ENCODE measurements at regions not wholly inside any gene's neighbourhood (a gene's known extent, or its start where the extent isn't known, plus 50 kb on each side); places are given as distances from the start of the nearest gene placed in this dataset.

DNA sequence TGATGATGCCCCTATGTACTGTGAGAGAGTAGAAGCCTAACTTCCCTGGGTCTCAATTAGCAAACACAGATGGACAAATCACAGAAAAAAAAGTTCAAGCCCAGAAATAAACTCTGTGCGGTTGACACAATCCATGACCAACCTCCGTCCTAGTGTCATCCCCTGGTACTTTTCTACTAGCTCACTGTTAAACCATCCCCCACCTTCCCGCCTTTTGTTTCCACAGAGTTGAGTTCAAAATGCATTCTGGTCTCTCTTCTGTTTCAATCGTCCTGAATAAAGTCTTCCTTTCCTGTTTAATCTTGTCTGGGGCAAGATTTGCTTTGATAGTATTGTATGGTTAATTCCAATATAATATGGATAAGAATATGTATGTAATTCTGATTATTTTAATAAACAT, 199.9 kb downstream of the SLC6A15 start:
- 93% methylated on average over 2 of the region's 4 CpGs; no CpG with 5 or more reads in 1 of the 2 experiments for WGBS, 2 experiments (ENCODE audit: insufficient coverage in 2 of 2)
- H3K9me3 ChIP-seq (ENCODE audit: control insufficient read depth, low read length) = no peaks in the 10 kb centered on the region
- H3K4me3 ChIP-seq (ENCODE audit: extremely low read depth, insufficient read depth, low read length, poor library complexity, severe bottlenecking) = no peak overlapping the region
- no peaks in the 10 kb centered on the region for H3K4me1 ChIP-seq (ENCODE audit: control insufficient read depth, insufficient read depth, low read length, poor library complexity, severe bottlenecking)
- H3K36me3 ChIP-seq (ENCODE audit: control insufficient read depth, insufficient read depth, low read length) = no peaks in the 10 kb centered on the region
- H3K27ac ChIP-seq (ENCODE audit: low read depth, low read length, severe bottlenecking) = no peak overlapping the region

DNA sequence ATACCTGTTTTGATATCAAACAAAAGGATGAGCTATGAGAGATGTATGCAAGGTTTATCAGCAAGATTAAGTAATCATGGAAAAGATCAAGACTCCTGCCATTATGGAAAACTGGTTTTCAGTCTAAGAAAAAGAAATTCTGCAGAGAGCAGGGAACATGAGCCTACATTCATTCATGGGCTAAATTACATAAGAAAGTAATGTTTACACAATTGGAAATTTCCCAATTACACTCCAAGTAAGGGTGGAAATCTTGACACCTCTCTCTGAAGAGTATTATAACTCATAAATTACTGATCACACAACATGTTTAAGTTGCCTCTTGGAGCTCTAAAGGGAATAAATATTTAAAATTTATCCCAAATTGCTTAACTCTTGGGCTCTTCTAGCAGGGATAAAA, 206.2 kb downstream of the SLC6A15 start:
- Histone ChIP-seq H3K9me3 (ENCODE audit: control insufficient read depth, low read length) (no peaks in the 10 kb centered on the region), H3K36me3 (ENCODE audit: control insufficient read depth, insufficient read depth, low read length) (no peaks in the 10 kb centered on the region), H3K4me1 (ENCODE audit: control insufficient read depth, insufficient read depth, low read length, poor library complexity, severe bottlenecking) (no peaks in the 10 kb centered on the region), H3K4me3 (ENCODE audit: extremely low read depth, insufficient read depth, low read length, poor library complexity, severe bottlenecking) (no peak overlapping the region), H3K27ac (ENCODE audit: low read depth, low read length, severe bottlenecking) (no peak overlapping the region)

DNA sequence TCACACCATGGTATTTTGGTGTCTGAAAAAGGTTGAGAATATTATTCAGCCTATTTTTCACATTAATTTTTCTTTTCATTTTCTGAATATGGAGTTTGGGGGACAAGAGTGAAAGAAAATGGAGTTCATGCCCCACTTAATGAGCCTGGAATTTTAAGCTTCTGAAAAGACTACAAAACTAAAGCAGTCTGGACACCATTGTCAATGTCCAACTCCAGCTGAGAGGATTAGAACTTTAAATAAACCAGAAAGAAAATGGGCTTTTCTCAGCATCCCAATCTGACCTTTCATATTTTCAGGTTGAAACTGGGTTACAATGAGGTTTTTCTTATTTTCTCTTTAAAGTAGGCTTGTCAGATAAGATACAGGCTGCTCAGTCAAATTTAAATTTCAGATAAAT, 207.7 kb downstream of the SLC6A15 start:
- Histone ChIP-seq H3K36me3 (ENCODE audit: control insufficient read depth, insufficient read depth, low read length) (no peaks in the 10 kb centered on the region), H3K9me3 (ENCODE audit: control insufficient read depth, low read length) (no peaks in the 10 kb centered on the region), H3K4me1 (ENCODE audit: control insufficient read depth, insufficient read depth, low read length, poor library complexity, severe bottlenecking) (no peaks in the 10 kb centered on the region), H3K27ac (ENCODE audit: low read depth, low read length, severe bottlenecking) (no peak overlapping the region), H3K4me3 (ENCODE audit: extremely low read depth, insufficient read depth, low read length, poor library complexity, severe bottlenecking) (no peak overlapping the region)

DNA sequence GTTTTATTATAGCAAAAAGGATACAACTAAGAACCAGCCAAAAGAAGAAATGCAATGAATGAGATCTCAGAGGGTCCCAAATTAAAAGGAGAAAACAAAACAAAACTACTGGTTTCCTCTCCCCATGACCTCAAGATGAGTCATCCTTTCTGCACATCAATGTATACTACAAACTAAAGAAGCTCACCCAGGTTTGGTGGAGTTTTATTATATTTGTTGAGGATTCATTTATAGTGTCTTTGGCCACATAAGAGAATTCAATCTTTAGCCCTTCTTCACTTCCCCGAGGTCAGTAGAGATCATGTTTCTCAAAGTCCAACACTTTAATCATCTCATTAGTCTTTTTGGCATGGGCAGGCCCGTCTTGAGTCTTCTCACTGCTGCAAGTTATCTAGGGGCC, 210.6 kb downstream of the SLC6A15 start:
- H3K27ac ChIP-seq (ENCODE audit: low read depth, low read length, severe bottlenecking) = no peak overlapping the region
- no peak overlapping the region for H3K4me3 ChIP-seq (ENCODE audit: extremely low read depth, insufficient read depth, low read length, poor library complexity, severe bottlenecking)
- no peaks in the 10 kb centered on the region for H3K4me1 ChIP-seq (ENCODE audit: control insufficient read depth, insufficient read depth, low read length, poor library complexity, severe bottlenecking)
- H3K36me3 ChIP-seq (ENCODE audit: control insufficient read depth, insufficient read depth, low read length) = no peaks in the 10 kb centered on the region
- H3K9me3 ChIP-seq (ENCODE audit: control insufficient read depth, low read length) = no peaks in the 10 kb centered on the region
- WGBS, 2 experiments (ENCODE audit: insufficient coverage in 2 of 2) = 80 to 92% methylated on average over 1 to 2 of the region's 2 CpGs

DNA sequence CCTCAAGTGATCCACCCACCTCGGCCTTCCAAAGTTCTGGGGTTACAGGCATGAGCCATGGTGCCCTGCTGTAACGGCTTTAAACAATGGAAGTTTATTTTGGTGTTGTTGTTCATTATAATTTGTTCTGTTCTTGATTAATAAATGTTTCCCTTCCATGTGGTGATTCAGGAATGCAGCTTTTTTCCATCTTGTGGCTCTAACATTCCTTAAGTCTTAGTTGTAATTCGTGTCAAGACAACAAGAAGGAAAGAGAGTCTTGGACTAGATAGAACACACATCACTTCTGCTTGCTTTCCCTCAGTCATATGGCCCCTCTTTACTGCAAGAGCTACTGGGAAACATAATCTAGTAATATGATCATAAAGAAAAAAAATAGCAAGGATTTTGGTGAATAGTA, 211.6 kb downstream of the SLC6A15 start:
- Histone ChIP-seq H3K9me3 (ENCODE audit: control insufficient read depth, low read length) (no peaks in the 10 kb centered on the region), H3K27ac (ENCODE audit: low read depth, low read length, severe bottlenecking) (no peak overlapping the region), H3K36me3 (ENCODE audit: control insufficient read depth, insufficient read depth, low read length) (no peaks in the 10 kb centered on the region), H3K4me1 (ENCODE audit: control insufficient read depth, insufficient read depth, low read length, poor library complexity, severe bottlenecking) (no peaks in the 10 kb centered on the region), H3K4me3 (ENCODE audit: extremely low read depth, insufficient read depth, low read length, poor library complexity, severe bottlenecking) (no peak overlapping the region)
- 86 to 100% methylated on average over 1 of the region's 3 CpGs for WGBS, 2 experiments (ENCODE audit: insufficient coverage in 2 of 2)

DNA sequence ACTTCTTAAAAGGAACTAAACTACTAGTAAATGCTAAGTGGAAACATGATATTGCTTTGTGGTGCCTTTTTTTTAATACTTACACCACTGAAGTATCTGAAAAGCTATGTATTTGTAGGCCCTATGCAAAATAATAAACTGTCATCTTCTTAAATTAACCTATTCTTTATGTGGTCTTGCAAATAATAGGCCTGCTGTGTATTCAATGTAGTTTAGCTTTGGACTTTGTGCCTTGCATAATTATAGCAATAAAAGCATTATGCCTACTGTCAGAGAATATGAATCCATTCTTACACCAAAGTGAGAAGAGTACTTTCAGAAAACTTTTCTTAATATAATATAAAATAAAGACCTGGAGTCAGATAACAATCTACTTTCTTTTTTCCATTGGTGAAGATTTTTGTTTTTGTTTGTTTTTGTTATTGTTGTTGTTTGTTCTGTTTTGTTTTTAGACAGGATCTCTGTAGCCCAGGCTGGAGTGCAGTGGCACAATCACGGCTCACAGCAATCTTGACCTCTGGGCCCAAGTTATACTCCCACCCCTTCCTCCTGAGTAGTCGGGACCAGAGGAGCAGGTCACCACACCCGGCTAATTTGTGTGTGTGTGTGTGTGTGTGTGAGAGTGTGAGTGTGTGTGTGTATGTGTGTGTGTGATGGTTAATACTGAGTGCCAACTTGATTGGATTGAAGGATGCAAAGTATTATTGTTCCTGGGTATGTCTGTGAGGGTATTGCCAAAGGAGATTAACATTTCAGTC, 213.8 kb downstream of the SLC6A15 start:
- 89% methylated on average over 2 of the region's 3 CpGs; no CpG with 5 or more reads in 1 of the 2 experiments for WGBS, 2 experiments (ENCODE audit: insufficient coverage in 2 of 2)
- Histone ChIP-seq H3K27ac (ENCODE audit: low read depth, low read length, severe bottlenecking) (no peak overlapping the region), H3K4me3 (ENCODE audit: extremely low read depth, insufficient read depth, low read length, poor library complexity, severe bottlenecking) (no peak overlapping the region), H3K9me3 (ENCODE audit: control insufficient read depth, low read length) (no peaks in the 10 kb centered on the region), H3K4me1 (ENCODE audit: control insufficient read depth, insufficient read depth, low read length, poor library complexity, severe bottlenecking) (no peaks in the 10 kb centered on the region), H3K36me3 (ENCODE audit: control insufficient read depth, insufficient read depth, low read length) (no peaks in the 10 kb centered on the region)

DNA sequence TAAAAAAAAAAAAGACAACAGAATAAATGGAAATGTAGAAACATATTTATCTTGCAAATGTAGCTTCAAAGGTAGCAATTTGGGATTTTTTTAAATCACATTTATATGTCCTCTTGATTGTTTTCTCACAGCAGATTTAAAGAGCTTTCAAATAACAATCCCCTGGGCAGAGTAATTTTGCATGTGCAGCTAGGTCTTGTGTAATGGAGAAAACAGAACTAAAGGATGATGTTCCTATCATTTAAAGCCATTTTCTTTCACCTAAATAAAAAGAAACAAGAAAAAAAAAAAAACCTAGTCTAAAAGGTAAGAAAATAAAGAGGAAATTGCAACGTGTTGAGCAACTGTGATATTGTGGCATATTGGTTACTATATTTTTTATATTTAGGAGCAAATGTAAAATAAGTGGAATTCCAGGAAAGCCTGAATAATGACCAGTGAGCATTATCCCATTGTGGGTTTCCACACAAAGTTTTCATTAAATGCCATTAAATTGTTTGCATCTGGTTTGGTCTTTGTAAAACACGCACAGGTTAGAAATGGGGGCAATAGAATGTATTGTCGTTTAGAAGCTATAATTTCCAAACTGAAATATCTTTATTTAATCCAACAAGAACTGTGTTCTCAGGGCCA, 215.6 kb downstream of the SLC6A15 start:
- Histone ChIP-seq H3K9me3 (ENCODE audit: control insufficient read depth, low read length) (no peaks in the 10 kb centered on the region), H3K4me3 (ENCODE audit: extremely low read depth, insufficient read depth, low read length, poor library complexity, severe bottlenecking) (no peak overlapping the region), H3K36me3 (ENCODE audit: control insufficient read depth, insufficient read depth, low read length) (no peaks in the 10 kb centered on the region), H3K4me1 (ENCODE audit: control insufficient read depth, insufficient read depth, low read length, poor library complexity, severe bottlenecking) (no peaks in the 10 kb centered on the region), H3K27ac (ENCODE audit: low read depth, low read length, severe bottlenecking) (no peak overlapping the region)
- WGBS, 2 experiments (ENCODE audit: insufficient coverage in 2 of 2) = no CpG with 5 or more reads among the region's 3 CpGs

DNA sequence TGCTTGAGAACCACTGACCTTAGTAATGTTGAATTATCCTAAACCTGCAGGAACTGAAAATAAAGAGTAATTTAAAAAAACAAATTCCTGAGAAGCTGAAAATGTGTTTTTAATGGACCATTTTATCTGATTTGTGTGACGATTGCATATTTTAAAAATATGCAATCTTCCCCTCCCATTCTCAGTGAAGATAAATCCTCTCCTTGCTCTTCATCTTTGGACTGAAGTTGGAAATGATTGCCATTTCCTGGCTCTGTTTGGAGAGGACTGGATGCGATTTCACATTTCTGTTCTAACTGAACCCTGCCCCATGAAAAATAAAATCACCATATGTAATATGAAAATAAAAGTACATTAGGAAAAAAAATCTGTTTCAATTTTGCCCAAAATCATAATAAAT, 216.3 kb downstream of the SLC6A15 start:
- Histone ChIP-seq H3K4me1 (ENCODE audit: control insufficient read depth, insufficient read depth, low read length, poor library complexity, severe bottlenecking) (no peaks in the 10 kb centered on the region), H3K36me3 (ENCODE audit: control insufficient read depth, insufficient read depth, low read length) (no peaks in the 10 kb centered on the region)
- no CpG with 5 or more reads among the region's 2 CpGs for WGBS, 2 experiments (ENCODE audit: insufficient coverage in 2 of 2)

DNA sequence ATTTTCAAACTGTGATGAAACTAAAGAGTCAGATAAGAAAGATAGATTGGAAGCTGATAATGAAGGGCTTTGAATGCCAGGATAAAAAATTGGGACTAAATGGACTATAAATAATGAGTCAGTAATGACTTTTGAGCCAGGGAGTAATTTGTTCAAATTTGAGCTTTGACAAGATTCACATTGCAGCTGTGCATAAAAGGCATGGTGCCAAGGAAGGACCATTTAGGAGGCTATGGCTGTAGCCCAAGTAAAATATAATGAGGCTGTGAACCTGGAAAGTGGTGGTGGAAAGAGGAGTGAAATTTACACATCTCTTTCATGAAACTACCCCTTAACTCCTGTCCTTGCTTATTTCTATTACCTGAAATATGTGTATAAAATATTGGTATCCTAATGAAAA, 218.5 kb downstream of the SLC6A15 start:
- H3K36me3 ChIP-seq (ENCODE audit: control insufficient read depth, insufficient read depth, low read length) = no peaks in the 10 kb centered on the region
- H3K4me1 ChIP-seq (ENCODE audit: control insufficient read depth, insufficient read depth, low read length, poor library complexity, severe bottlenecking) = no peaks in the 10 kb centered on the region
- H3K4me3 ChIP-seq (ENCODE audit: extremely low read depth, insufficient read depth, low read length, poor library complexity, severe bottlenecking) = no peak overlapping the region
- H3K9me3 ChIP-seq (ENCODE audit: control insufficient read depth, low read length) = no peaks in the 10 kb centered on the region
- H3K27ac ChIP-seq (ENCODE audit: low read depth, low read length, severe bottlenecking) = no peak overlapping the region

More for the DNA sequence above, 216.3 kb downstream of the SLC6A15 start:
- Histone ChIP-seq H3K4me3 (ENCODE audit: extremely low read depth, insufficient read depth, low read length, poor library complexity, severe bottlenecking) (no peak overlapping the region), H3K9me3 (ENCODE audit: control insufficient read depth, low read length) (no peaks in the 10 kb centered on the region), H3K27ac (ENCODE audit: low read depth, low read length, severe bottlenecking) (no peak overlapping the region)

DNA sequence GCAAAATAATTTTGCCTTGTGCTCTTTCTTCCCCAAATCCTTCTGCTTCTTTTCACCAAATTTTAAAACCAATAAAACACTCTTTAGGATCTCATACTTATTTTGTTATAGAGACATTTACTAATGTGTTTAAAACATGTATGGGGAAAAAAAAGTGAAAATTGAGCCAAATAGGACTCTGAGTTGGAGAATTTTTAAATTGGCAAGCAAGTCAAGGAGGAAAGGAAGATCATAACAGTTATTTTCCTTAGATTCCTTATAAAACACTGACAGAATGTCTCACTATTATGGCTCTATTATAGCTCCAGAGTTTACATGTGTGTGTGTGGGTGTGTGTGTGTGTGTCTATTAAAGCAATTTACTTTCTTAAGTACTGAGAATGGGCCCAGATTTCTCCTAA, 220.5 kb downstream of the SLC6A15 start:
- H3K36me3 ChIP-seq (ENCODE audit: control insufficient read depth, insufficient read depth, low read length) = no peaks in the 10 kb centered on the region
- no peaks in the 10 kb centered on the region for H3K4me1 ChIP-seq (ENCODE audit: control insufficient read depth, insufficient read depth, low read length, poor library complexity, severe bottlenecking)
- no peak overlapping the region for H3K4me3 ChIP-seq (ENCODE audit: extremely low read depth, insufficient read depth, low read length, poor library complexity, severe bottlenecking)
- H3K27ac ChIP-seq (ENCODE audit: low read depth, low read length, severe bottlenecking) = no peak overlapping the region
- H3K9me3 ChIP-seq (ENCODE audit: control insufficient read depth, low read length) = no peaks in the 10 kb centered on the region

DNA sequence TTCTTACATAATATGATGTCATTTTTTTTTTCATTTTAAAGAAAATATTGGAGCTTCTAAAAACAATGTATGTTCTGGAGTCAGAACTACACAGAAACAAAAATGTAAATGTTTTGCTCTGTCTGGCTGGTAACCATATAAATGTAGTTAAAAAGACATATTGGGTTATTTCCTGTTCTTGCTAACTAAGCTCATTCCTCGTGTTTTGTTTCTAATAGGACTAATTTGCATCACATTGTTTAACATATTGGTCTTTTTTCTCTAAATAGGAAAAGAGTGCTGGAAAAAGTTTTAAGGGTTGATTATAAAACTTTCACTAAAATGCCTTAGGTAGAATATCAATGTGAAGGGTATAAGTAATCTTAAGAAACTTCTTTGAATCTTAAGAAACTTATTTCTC, 221.3 kb downstream of the SLC6A15 start:
- Histone ChIP-seq H3K27ac (ENCODE audit: low read depth, low read length, severe bottlenecking) (no peak overlapping the region), H3K4me3 (ENCODE audit: extremely low read depth, insufficient read depth, low read length, poor library complexity, severe bottlenecking) (no peak overlapping the region)
- WGBS, 2 experiments (ENCODE audit: insufficient coverage in 2 of 2) = no CpG with 5 or more reads among the region's 1 CpG

More for the DNA sequence above, 221.3 kb downstream of the SLC6A15 start:
- no peaks in the 10 kb centered on the region for H3K9me3 ChIP-seq (ENCODE audit: control insufficient read depth, low read length)
- no peaks in the 10 kb centered on the region for H3K36me3 ChIP-seq (ENCODE audit: control insufficient read depth, insufficient read depth, low read length)
- no peaks in the 10 kb centered on the region for H3K4me1 ChIP-seq (ENCODE audit: control insufficient read depth, insufficient read depth, low read length, poor library complexity, severe bottlenecking)

Measured in mesodermal cell (in vitro differentiated cells).